HG03432 (cell line): ENCODE measurements at regions not wholly inside any gene's neighbourhood (a gene's known extent, or its start where the extent isn't known, plus 50 kb on each side); places are given as distances from the start of the nearest gene placed in this dataset.

Experiments used
- ATAC-seq: cut with Tn5 transposase; IDR thresholded peaks from one replicate; pipeline ENCODE4 v1.9.1; 2021; ENCODE audit warnings: mild to moderate bottlenecking, moderate library complexity; ENCODE audit not compliant: unreplicated experiment

- no peak for ATAC-seq
Measured at GRCh38 chr10:29694121-29694520, 59.4 kb upstream of the SVIL start.

- no peak for ATAC-seq
Measured at GRCh38 chr10:29692121-29692539, 57.4 kb upstream of the SVIL start.

GRCh38 chr10:29691564-29692072 is 56.8 kb upstream of the SVIL start:
- no peak for ATAC-seq

- no peak for ATAC-seq
Measured at GRCh38 chr10:29689001-29689400, 54.2 kb upstream of the SVIL start.

GRCh38 chr10:29688230-29688661 is 53.5 kb upstream of the SVIL start:
- no peak for ATAC-seq

GRCh38 chr10:29687421-29688164 is 52.8 kb upstream of the SVIL start:
- ATAC-seq = no peak

- ATAC-seq = no peak
Measured at GRCh38 chr10:29685506-29685905, 50.7 kb upstream of the SVIL start.
